Fibroblast of skin of right quadriceps (primary cell): ENCODE measurements at regions not wholly inside any gene's neighbourhood (a gene's known extent, or its start where the extent isn't known, plus 50 kb on each side); places are given as distances from the start of the nearest gene placed in this dataset.
"Not testable (repeated sequence)": the region's sequence is repeated elsewhere in the genome, so short reads cannot be mapped to it uniquely, and the experiment has no call there.

Experiments
- DNase-seq: peaks from one replicate; pipeline ENCODE4 v3.0.0-alpha.2; 2013

DNA sequence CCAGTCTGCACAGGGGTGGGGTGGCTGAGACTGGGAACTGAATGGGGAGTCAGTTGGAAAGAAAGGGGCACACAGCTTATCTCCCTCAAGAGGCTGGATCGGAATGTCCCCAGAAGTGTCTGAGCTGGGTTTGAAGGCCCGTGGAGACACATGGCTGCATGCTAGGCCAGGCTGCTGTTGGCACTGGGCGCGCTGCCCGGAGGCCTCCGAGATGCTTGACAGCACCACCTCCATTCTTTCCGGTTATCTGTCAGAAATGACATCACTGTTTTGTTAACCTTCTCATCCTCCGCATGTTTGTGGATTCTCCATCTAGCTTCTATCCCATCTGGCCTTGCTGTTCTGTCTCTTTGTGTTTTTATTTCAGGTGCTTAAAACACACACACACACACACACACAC, 85.5 kb downstream of the APIP start:
- no peak for DNase-seq

- DNase-seq, result no peak
These were observed 86.1 kb downstream of the APIP start for GRCh38 chr11:34830035-34830434.

GRCh38 chr11:34827228-34827627, 89.0 kb downstream of the APIP start:
- DNase-seq, result no peak

GRCh38 chr11:34826384-34826726, 89.8 kb downstream of the APIP start:
- DNase-seq, result no peak

GRCh38 chr11:34825670-34826383, 90.4 kb downstream of the APIP start:
- DNase-seq, result no peak

GRCh38 chr11:34825315-34825669, 90.9 kb downstream of the APIP start:
- no peak for DNase-seq

DNA sequence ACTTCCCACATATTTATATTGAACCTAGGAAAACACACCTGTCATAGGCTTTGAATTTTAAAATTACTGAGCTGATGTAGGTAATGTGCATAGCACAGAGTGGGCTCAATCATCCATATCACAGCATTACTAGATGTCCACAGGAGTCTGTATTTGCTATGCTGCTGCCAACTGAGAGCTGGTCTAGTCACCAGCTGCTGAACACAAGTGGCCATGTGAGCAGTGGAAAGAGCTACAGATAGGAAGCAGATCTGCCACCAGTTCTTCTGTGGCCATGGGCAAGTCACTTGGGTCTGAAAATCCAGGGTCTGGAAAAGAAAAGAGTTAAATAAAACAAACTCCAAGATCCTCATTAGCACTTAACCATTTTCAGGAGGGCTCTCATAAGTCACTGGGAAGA, 91.8 kb downstream of the APIP start:
- DNase-seq, result no peak

- no peak for DNase-seq
These were observed 92.5 kb downstream of the APIP start for GRCh38 chr11:34823639-34824038.

GRCh38 chr11:34823197-34823596, 93.0 kb downstream of the APIP start:
- DNase-seq, result no peak

DNA sequence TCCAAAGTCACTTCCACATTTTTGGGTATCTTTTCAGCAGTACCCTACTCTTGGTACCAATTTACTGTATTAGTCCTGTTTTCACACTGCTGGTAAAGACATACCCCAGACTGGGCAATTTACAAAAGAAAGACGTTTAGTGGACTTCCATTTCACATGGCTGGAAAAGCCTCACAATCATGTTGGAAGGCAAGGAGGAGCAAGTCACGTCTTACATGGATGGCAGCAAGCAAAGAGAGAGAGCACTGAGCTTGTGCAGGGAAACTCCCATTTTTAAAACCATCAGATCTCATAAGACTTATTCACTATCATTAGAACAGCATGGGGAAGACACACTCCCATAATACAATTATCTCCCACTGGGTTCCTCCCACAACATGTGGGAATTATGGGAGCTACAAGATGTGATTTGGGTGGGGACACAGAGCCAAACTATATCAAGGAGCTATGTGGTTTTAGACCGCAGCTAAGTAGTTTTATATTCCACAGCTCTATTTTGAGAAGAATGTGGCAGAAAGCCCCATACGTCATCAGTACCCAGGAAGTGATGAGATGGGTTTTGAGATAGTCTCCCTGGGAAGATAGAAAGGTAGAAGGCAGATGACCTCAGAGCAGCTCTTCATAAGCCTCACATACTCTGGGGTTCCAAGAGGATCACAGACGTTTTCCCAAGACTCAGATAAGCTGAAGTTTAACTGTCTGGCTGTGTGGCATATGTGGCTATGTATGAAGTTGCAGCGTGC, 96.3 kb downstream of the APIP start:
- DNase-seq, result no peak

DNA sequence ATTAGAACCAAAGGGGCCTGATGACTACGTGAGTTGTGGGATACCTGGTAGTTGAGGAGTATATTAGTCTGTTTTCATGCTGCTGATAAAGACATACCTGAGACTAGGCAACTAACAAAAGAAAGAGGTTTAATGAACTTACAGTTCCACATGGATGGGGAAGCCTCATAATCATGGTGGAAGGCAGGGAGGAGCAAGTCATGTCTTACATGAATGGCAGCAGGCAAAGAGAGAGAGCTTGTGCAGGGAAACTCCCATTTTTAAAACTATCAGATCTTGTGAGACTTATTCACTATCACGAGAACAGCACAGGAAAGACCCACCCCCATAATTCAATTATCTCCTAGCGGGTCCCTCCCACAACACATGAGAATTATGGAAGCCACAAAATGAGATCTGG, 98.4 kb downstream of the APIP start:
- not testable (repeated sequence) for DNase-seq

DNA sequence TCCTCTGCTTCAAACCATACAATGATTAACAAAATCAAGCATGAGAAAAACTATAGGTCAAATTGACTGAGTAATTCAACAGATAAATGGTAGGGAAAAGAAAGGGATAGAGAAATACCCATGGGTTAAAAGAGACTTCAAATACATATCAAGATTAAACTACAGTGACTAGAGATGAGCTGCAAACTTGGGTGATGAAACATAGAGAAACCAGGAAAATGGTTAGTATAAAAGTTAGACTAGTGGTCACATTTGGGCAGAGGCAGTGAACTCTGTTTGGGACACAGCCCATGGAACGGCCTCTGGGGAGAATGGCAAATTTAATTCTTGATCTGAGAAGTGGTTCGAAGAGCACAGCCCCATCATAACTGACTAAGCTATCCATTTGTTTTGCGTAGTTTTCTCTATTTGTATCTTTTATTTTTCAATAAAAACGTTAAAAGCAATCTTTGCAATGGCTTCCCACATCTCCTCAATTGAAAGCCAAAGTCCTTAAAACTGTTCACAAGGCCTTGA, 99.4 kb downstream of the APIP start:
- no peak for DNase-seq

DNA sequence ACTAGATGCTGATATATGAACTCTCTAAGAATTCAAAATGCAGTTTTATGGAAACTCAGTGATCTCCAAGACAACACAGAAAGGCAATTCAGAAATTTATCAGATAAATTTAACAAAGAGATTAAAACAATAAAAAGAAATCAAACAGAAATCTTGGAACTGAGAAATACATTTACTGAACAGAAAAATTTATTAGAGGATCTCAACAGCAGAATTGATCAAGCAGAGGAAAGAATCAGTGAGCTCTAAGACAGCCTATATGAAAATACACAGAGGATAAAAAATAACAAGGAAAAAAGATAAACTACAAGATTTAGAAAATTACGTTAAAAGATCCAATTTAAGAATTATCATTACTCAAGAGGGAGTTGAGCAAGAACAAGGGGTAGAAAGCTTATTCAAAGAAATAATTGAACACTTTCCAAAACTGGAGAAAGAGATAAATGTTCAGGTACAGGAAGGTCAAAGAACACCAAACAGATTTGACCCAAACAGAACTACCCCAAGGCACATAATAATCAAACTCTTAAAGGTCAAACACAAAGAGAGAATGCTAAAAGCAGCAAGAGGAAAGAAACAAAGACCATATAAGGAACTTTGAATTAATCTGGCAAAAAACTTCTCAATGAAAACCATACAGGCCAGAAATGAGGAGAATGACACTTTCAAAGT, 103.1 kb downstream of the APIP start:
- DNase-seq, result no peak

DNA sequence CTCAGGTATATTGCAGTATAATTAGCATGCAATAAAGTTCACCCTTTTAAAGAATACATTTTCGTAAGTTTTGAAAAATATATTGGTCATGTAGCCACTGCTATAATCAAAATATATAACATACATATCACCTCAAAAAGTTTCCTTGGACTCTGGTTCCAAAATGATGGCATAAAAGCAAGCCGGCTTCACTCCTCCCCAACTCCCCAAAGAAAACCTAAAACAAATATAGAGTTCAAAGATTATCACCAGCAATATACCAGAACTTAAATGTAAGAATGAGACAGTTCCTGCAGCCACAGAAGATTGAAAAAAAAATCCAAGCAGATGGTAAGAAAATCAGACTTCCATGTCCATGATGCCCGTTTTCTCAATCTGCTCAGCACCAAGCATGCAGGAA, 104.3 kb downstream of the APIP start:
- DNase-seq, result no peak

DNA sequence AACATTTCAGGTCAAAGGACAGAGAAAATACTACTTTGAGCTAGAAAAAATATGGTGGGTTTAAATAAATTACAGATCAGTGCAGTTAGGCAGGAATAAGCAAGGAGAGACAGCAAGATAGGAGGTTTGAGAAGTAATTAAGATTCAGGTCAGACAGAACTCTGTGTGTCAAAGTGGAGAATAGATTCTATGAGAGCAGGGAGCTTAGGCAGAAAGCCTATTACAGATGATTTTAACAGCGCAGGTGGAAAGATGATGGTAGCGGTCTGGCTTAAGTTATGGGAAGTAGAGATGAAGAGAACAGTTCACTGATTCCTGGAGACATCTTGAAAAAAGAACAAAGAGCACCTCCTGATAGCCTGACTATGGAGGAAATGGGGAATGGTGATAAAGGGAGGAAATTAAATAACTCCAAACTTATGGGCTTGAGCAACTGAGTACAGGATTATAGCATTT, 106.0 kb downstream of the APIP start:
- DNase-seq, result no peak

DNA sequence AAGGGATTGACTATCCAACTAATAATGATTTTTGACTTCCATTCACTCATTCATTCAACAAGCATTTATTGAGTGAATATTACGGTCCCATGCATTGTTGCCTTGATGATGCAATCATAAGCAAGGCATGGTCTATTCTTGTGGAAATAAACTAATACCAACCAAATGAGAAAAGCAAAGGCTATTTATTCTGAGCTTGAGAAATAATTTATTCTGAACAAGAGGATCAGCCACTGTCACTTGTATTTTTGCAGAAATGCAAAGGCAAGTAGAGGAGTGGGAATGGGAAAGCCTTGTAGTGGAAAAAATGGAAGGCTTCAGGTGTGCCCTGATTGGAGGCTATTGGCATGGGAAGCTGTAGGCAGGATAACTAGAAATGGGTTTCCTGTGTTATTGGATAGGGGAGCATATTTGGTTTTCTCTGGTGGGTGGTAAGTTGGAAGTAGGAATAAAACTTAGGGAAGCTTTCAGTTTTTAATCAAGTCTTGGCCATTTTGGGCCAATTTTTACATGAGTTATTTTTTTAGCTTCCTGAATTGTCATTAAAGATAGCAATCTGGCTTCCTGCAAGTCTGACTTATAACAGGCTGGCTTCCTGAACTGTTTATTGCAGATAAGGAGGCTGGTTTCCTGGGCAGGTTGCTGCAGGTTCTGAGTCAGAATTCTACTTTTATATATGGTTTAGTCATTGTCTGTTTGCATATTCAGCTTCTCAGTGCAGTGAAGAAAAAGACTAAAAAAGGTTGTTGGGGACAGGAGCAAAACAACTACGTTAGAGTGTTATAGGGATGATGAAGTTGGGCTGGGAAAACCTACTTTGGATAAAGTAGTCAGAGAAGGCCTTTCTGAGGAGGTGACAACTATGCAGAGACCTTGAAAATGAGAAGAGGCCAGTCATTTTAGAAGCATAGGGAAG, 106.7 kb downstream of the APIP start:
- no peak for DNase-seq

GRCh38 chr11:34806875-34807274, 109.3 kb downstream of the APIP start:
- DNase-seq, result no peak

- no peak for DNase-seq
These were observed 110.2 kb downstream of the APIP start for GRCh38 chr11:34805937-34806336.

GRCh38 chr11:34799848-34800247, 116.3 kb downstream of the APIP start:
- DNase-seq, result no peak

GRCh38 chr11:34798985-34799384, 117.2 kb downstream of the APIP start:
- no peak for DNase-seq

DNA sequence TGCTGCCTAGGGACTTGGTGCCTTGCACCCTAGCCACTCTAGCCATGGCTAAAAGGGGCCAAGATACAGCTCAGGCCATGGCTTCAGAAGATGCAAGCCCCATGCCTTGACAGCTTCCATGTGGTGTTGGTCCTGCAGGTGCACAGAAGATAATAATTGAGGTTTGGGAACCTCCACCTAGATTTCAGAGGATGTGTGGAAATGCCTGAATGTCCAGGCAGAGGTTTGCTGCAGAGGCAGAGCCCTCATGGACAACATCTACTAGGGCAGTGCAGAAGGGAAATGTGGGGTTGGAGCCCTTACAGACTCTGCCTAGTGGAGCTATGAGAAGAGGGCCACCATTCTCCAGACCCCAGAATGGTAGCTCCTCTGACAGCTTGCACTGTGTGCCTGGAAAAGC, 118.7 kb downstream of the APIP start:
- not testable (repeated sequence) for DNase-seq

DNA sequence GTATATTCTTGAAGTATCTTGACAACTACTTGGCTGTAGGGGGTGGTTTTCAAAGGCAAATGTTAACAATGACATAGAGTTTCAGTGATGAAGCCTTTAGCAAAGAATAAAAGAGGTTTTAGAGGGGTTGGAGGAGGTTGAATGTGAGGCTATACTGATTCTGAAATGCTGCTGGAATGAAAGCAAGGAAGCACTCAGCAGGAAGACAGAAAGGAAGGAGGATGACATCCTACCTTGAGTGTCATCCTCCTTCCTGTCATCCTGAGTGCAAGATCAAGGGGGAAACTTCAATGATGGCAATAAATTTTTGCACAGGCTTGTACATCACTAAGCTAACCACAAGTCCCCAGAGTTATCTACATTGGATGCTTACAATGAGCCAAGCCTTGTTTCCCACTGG, 120.5 kb downstream of the APIP start:
- DNase-seq, result no peak

DNA sequence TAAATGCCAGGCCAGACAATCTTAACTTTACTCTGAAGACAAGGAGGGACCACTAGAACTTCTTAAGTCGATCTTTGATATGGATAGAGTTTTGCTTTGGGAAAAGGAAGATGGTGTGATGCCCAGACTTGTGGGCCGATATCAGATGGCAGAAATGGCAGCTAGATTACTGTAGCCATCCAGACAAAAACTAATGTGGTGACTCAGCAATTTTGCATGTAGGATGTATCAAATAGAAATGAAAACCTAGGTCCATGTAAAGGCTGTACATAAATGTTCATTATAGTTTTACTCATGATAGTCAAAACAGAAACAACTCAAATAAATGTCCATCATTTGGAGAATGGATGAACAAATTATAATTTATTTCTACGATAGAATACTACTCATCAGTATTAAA, 121.5 kb downstream of the APIP start:
- DNase-seq, result no peak
